Naive thymus-derived CD4-positive, alpha-beta T cell (primary cell): ENCODE measurements at regions not wholly inside any gene's neighbourhood (a gene's known extent, or its start where the extent isn't known, plus 50 kb on each side); places are given as distances from the start of the nearest gene placed in this dataset.
"Not testable (repeated sequence)": the region's sequence is repeated elsewhere in the genome, so short reads cannot be mapped to it uniquely, and the experiment has no call there.

ENCODE experiments used
- ATAC-seq: fragments of 150-1000 bp; cut with Tn5 transposase; 2 replicates; pipeline ENCODE4 v1.10.0; 2021; ENCODE audit warnings: mild to moderate bottlenecking, moderate library complexity
- CTCF ChIA-PET: fragments of 350-600 bp; sonication (Branson Sonifier 250); formaldehyde crosslinking; loops from one replicate; lab custom pipeline; 2021; ENCODE audit warnings: antibody characterized with exemption; lab: Charles Lee
- POLR2A ChIA-PET: fragments of 350-600 bp; sonication (Branson Sonifier 250); formaldehyde crosslinking; loops from one replicate; lab custom pipeline; 2021; ENCODE audit warnings: antibody characterized with exemption, inconsistent platforms; lab: Charles Lee
- DNase-seq, 9 donors: peaks; one replicate each; pipeline versions ENCODE4 v3.0.0 to v3.0.0-alpha.2; 2020 to 2022; ENCODE audit warnings: mixed read lengths in 1 of 9
- H3K27ac ChIP-seq: one replicate; pipeline ENCODE4 v1.7.0; 2013; ENCODE audit warnings: mild to moderate bottlenecking, low read depth, low read length, moderate library complexity
- H3K27me3 ChIP-seq, 2 donors: one replicate each; pipeline ENCODE4 v1.7.0; 2013; ENCODE audit warnings: low read length in 2 of 2, mild to moderate bottlenecking in 2 of 2, moderate library complexity in 2 of 2; ENCODE audit not compliant: control insufficient read depth in 2 of 2, insufficient read depth in 2 of 2
- H3K36me3 ChIP-seq, 3 experiments: 1 replicate in 2 of 3; 2 replicates in 1 of 3; pipeline ENCODE4 v1.7.0; 2013; ENCODE audit warnings: low read length in 3 of 3, mild to moderate bottlenecking in 3 of 3, moderate library complexity in 1 of 3; ENCODE audit not compliant: insufficient read depth in 3 of 3, control insufficient read depth in 2 of 3
- H3K4me1 ChIP-seq, 2 donors: one replicate each; pipeline ENCODE4 v1.7.0; 2013; ENCODE audit warnings: low read length in 2 of 2, mild to moderate bottlenecking in 2 of 2, moderate library complexity in 1 of 2; ENCODE audit not compliant: control insufficient read depth in 2 of 2, insufficient read depth in 2 of 2
- H3K4me3 ChIP-seq: 2 replicates; pipeline ENCODE4 v1.7.0; 2013; ENCODE audit warnings: mild to moderate bottlenecking, low read length
- H3K9me3 ChIP-seq, 3 experiments: 1 replicate in 2 of 3; 2 replicates in 1 of 3; pipeline ENCODE4 v1.7.0; 2013; ENCODE audit warnings: low read length in 3 of 3; ENCODE audit not compliant: control insufficient read depth in 2 of 3
- H3K27ac Mint-ChIP-seq, 9 donors: one replicate each; pipeline ENCODE4 v1.8.0; 2020 to 2022; ENCODE audit warnings: mixed read lengths in 9 of 9, mild to moderate bottlenecking in 8 of 9, moderate library complexity in 5 of 9, inconsistent platforms in 2 of 9
- H3K27me3 Mint-ChIP-seq, 5 donors: one replicate each; pipeline ENCODE4 v1.8.0; 2021 to 2022; ENCODE audit warnings: mixed read lengths in 5 of 5, mild to moderate bottlenecking in 1 of 5
- H3K36me3 Mint-ChIP-seq, 5 donors: one replicate each; pipeline ENCODE4 v1.8.0; 2020 to 2022; ENCODE audit warnings: mixed read lengths in 5 of 5, mild to moderate bottlenecking in 3 of 5, inconsistent platforms in 1 of 5
- H3K4me1 Mint-ChIP-seq, 7 donors: one replicate each; pipeline ENCODE4 v1.8.0; 2020 to 2022; ENCODE audit warnings: mixed read lengths in 7 of 7, mild to moderate bottlenecking in 3 of 7, inconsistent platforms in 1 of 7
- H3K4me3 Mint-ChIP-seq, 10 donors: one replicate each; pipeline ENCODE4 v1.8.0; 2020 to 2022; ENCODE audit warnings: mild to moderate bottlenecking in 10 of 10, mixed read lengths in 10 of 10, moderate library complexity in 6 of 10, inconsistent platforms in 2 of 10
- H3K9me3 Mint-ChIP-seq, 11 donors: one replicate each; pipeline ENCODE4 v1.8.0; 2020 to 2022; ENCODE audit warnings: mixed read lengths in 11 of 11, mild to moderate bottlenecking in 4 of 11, inconsistent platforms in 1 of 11, moderate library complexity in 1 of 11
- intact Hi-C, 2 donors: fragments of 100-400 bp; cut with micrococcal nuclease; formaldehyde crosslinking; loops; one replicate each; pipeline ENCODE4 v1.15.1; 2023

DNA sequence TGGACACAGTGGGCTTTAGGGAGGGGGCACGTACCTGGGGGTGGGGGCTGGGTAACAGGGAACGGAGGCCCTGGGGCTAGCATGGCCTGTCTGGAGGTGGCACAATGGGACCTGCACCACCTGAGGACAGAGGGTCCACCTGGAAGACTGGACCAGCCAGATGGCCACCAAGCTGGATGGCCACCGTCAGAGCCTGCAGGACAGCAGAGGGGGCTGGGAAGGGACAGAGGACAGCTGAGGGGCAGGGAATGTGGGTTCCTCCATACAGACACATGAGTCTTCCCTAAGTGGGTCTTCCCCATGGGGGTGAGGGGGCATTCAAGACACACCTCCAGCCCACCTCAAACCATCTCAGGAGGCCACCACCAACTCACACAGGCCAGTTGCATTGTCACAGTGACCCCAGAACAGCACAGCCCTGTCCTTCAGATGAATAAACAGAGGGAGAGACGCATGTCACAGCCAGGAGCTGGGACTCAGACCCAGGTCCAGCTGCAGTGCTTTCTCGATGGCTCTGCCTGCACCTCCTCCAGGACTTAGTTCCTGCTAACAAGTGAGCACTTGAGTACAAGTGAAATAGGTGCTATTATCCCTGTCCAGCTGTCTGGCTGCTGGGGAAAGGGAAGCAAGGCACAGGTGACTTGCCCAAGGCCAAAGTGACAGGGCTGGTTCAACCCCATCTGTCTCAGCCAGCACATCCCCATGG lies 52.4 kb upstream of the CSPG4 start:
- POLR2A ChIA-PET, H3K4me3 ChIP-seq, H3K36me3 ChIP-seq, ATAC-seq, H3K27me3 Mint-ChIP-seq, DNase-seq, CTCF ChIA-PET, H3K27ac ChIP-seq, H3K9me3 ChIP-seq, H3K36me3 Mint-ChIP-seq, H3K27ac Mint-ChIP-seq, intact Hi-C loops, H3K4me1 ChIP-seq, H3K9me3 Mint-ChIP-seq, H3K4me1 Mint-ChIP-seq, H3K4me3 Mint-ChIP-seq, H3K27me3 ChIP-seq: not testable (repeated sequence)

- H3K36me3 Mint-ChIP-seq, H3K27me3 ChIP-seq, H3K27ac ChIP-seq, H3K4me3 Mint-ChIP-seq, H3K4me3 ChIP-seq, H3K27me3 Mint-ChIP-seq, H3K4me1 ChIP-seq, H3K9me3 ChIP-seq, CTCF ChIA-PET, DNase-seq, intact Hi-C loops, H3K27ac Mint-ChIP-seq, H3K36me3 ChIP-seq, POLR2A ChIA-PET, ATAC-seq, H3K9me3 Mint-ChIP-seq: not testable (repeated sequence)
- H3K4me1 Mint-ChIP-seq = peaks cover 6 to 12% (median 9%) of the 10 kb centered on the region in 7 donors
Measured at GRCh38 chr15:75763635-75764600, 51.3 kb upstream of the CSPG4 start.

DNA sequence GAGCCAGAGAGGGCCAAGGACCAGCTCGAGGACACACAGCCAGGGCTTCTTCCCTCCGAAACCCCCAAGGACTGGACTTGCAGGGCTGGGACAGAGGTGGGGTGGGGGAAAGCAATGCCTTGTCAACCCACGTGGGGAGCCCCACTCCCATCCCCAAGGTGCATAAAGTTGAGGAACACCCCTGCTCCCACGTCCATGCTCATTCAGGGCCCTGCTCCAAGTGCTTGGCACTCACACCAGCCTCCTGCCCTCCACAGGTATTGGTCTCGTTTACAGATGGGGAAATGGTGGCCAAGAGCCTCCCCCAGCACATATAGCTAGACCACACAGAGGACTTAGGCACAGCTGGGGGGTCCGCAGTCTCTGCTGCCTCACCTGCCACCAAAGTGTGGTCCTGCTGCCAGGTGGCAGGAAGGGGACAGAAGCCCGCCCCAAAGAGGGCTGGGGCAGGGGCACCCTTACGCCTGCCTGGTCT lies 50.5 kb upstream of the CSPG4 start:
- Histone ChIP-seq H3K4me1 (peaks cover 0 to under 1% of the 10 kb centered on the region in 2 donors), H3K9me3 (no peaks in the 10 kb centered on the region), H3K36me3 (no peaks in the 10 kb centered on the region), H3K4me3 (no peak overlapping the region), H3K27ac (no peak overlapping the region), H3K27me3 (no peaks in the 10 kb centered on the region)
- POLR2A ChIA-PET = no interaction called here
- CTCF ChIA-PET = no interaction called here
- H3K4me1 Mint-ChIP-seq = peaks cover 6 to 16% (median 13%) of the 10 kb centered on the region in 7 donors
- ATAC-seq (no peak), DNase-seq (no peak)
- H3K9me3 Mint-ChIP-seq = no peaks in the 10 kb centered on the region
- intact Hi-C loops = no loop called here
- H3K27ac Mint-ChIP-seq = peak overlapping the region in 1 of 9 donors; percentile 46
- H3K27me3 Mint-ChIP-seq = peaks cover 0 to 4% (median 0%) of the 10 kb centered on the region in 5 donors
- H3K36me3 Mint-ChIP-seq = no peaks in the 10 kb centered on the region
- H3K4me3 Mint-ChIP-seq = no peak overlapping the region
